Trophoblast cell (in vitro differentiated cells and primary cell): ENCODE measurements at regions not wholly inside any gene's neighbourhood (a gene's known extent, or its start where the extent isn't known, plus 50 kb on each side); places are given as distances from the start of the nearest gene placed in this dataset.

Source experiments
- DNase-seq, 2 donors: peaks; one replicate each; pipeline ENCODE4 v3.0.0-alpha.2; 2016
- H2AFZ ChIP-seq: 2 replicates; pipeline ENCODE4 v1.6.1; 2013; ENCODE audit warnings: low read length, moderate library complexity, mild to moderate bottlenecking; ENCODE audit not compliant: insufficient read depth, poor library complexity
- H2AK5ac ChIP-seq: 2 replicates; pipeline ENCODE4 v1.6.1; 2013; ENCODE audit warnings: mild to moderate bottlenecking, low read length
- H2BK120ac ChIP-seq: 2 replicates; pipeline ENCODE4 v1.6.1; 2013; ENCODE audit warnings: low read length, mild to moderate bottlenecking, moderate library complexity; ENCODE audit not compliant: insufficient read depth, poor library complexity
- H2BK12ac ChIP-seq: 2 replicates; pipeline ENCODE4 v1.6.1; 2013; ENCODE audit warnings: mild to moderate bottlenecking, low read length, moderate library complexity
- H2BK5ac ChIP-seq: 2 replicates; pipeline ENCODE4 v1.6.1; 2013; ENCODE audit warnings: low read length, low read depth, moderate library complexity, mild to moderate bottlenecking; ENCODE audit not compliant: poor library complexity
- H3K14ac ChIP-seq: 2 replicates; pipeline ENCODE4 v1.6.1; 2013; ENCODE audit warnings: mild to moderate bottlenecking, low read length
- H3K18ac ChIP-seq: 2 replicates; pipeline ENCODE4 v1.6.1; 2013; ENCODE audit warnings: mild to moderate bottlenecking, low read length
- H3K23ac ChIP-seq: 2 replicates; pipeline ENCODE4 v1.6.1; 2013; ENCODE audit warnings: low read length
- H3K27ac ChIP-seq: 2 replicates; pipeline ENCODE4 v1.5.1; 2013; ENCODE audit warnings: low read depth, mild to moderate bottlenecking, inconsistent platforms, low read length, moderate library complexity
- H3K27me3 ChIP-seq: 2 replicates; pipeline ENCODE4 v1.6.1; 2013; ENCODE audit warnings: inconsistent platforms, mild to moderate bottlenecking, low read length, moderate library complexity; ENCODE audit not compliant: insufficient read depth
- H3K36me3 ChIP-seq, 2 experiments: 1 replicate in 1 of 2; 2 replicates in 1 of 2; pipeline ENCODE4 v1.6.1; 2013; ENCODE audit warnings: low read length in 2 of 2, mild to moderate bottlenecking in 2 of 2, moderate library complexity in 1 of 2; ENCODE audit not compliant: insufficient read depth in 2 of 2, control insufficient read depth in 1 of 2
- H3K4ac ChIP-seq: 2 replicates; pipeline ENCODE4 v1.6.1; 2013; ENCODE audit warnings: low read depth, mild to moderate bottlenecking, low read length, moderate library complexity
- H3K4me1 ChIP-seq, 2 experiments: 1 replicate in 1 of 2; 2 replicates in 1 of 2; pipeline ENCODE4 v1.6.1; 2013; ENCODE audit warnings: low read length in 2 of 2, mild to moderate bottlenecking in 2 of 2, moderate library complexity in 1 of 2; ENCODE audit not compliant: insufficient read depth in 2 of 2, control insufficient read depth in 1 of 2
- H3K4me2 ChIP-seq: 2 replicates; pipeline ENCODE4 v1.6.1; 2013; ENCODE audit warnings: inconsistent platforms, mild to moderate bottlenecking, low read length, moderate library complexity
- H3K4me3 ChIP-seq: 2 replicates; pipeline ENCODE4 v1.5.1; 2013; ENCODE audit warnings: mild to moderate bottlenecking, low read depth, low read length, inconsistent platforms
- H3K79me1 ChIP-seq: one replicate; pipeline ENCODE4 v1.6.1; 2013; ENCODE audit warnings: low read length
- H3K79me2 ChIP-seq: 2 replicates; pipeline ENCODE4 v1.6.1; 2013; ENCODE audit warnings: low read length, mild to moderate bottlenecking; ENCODE audit not compliant: control insufficient read depth, insufficient read depth, poor library complexity
- H3K9ac ChIP-seq: 2 replicates; pipeline ENCODE4 v1.6.1; 2013; ENCODE audit warnings: mild to moderate bottlenecking, low read length
- H3K9me3 ChIP-seq: 2 replicates; pipeline ENCODE4 v1.6.1; 2013; ENCODE audit warnings: low read depth, mild to moderate bottlenecking, control low read depth, inconsistent platforms, low read length; ENCODE audit not compliant: insufficient read depth
- H4K12ac ChIP-seq: 2 replicates; pipeline ENCODE4 v1.6.1; 2013; ENCODE audit warnings: low read depth, mild to moderate bottlenecking, low read length, moderate library complexity
- H4K8ac ChIP-seq: 2 replicates; pipeline ENCODE4 v1.6.1; 2013; ENCODE audit warnings: low read depth, mild to moderate bottlenecking, low read length, moderate library complexity
- H4K91ac ChIP-seq: one replicate; pipeline ENCODE4 v1.6.1; 2013; ENCODE audit warnings: low read depth, mild to moderate bottlenecking, low read length, moderate library complexity
- WGBS: extraction: QIAGEN DNeasy Blood & Tissue Kit; methylation state at CpG from one replicate; pipeline ENCODE4 v1.1.7; 2013; ENCODE audit warnings: missing lambda C conversion rate; ENCODE audit not compliant: insufficient read length, insufficient coverage; ENCODE audit errors: extremely low coverage; 5-methylcytosine and 5-hydroxymethylcytosine counted together

- Histone ChIP-seq H3K9ac (no peak overlapping the region), H3K18ac (no peak overlapping the region), H2BK12ac (no peak overlapping the region), H3K4ac (no peak overlapping the region), H3K4me1 (no peaks in the 10 kb centered on the region), H2BK5ac (no peak overlapping the region), H3K4me2 (no peak overlapping the region), H3K27ac (no peak overlapping the region), H3K4me3 (no peak overlapping the region), H4K91ac (no peak overlapping the region), H3K14ac (no peak overlapping the region), H3K23ac (no peak overlapping the region), H3K36me3 (no peaks in the 10 kb centered on the region), H2AFZ (no peak overlapping the region), H4K12ac (no peak overlapping the region), H3K79me1 (no peaks in the 10 kb centered on the region), H3K27me3 (no peaks in the 10 kb centered on the region), H2BK120ac (no peak overlapping the region), H3K9me3 (peaks cover 2% of the 10 kb centered on the region), H4K8ac (no peak overlapping the region), H2AK5ac (no peak overlapping the region), H3K79me2 (no peaks in the 10 kb centered on the region)
- no CpG with 5 or more reads among the region's 6 CpGs for WGBS
- no peak for DNase-seq
Observed at GRCh38 chr5:4050203-4050602, 454.6 kb downstream of the IRX1 start.

DNA sequence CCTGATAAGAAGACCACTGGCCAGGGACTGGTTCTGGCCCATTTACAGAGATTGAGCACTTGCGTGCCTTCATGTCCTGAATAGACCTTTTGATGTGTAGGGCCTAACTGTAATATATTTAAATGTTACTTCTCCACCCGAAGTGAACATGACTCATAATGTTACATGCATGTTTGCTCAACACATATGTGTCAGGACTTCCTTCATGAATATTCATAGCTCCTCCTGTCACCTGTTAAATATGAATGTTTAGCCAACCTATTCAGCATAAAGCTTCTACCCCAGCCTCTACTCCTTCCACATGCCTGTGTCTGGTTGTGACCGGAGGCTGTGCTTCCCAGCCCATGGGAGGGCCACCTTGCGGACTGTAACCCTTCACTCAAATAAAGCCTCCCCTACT is 457.5 kb downstream of the IRX1 start:
- Histone ChIP-seq H3K36me3 (no peaks in the 10 kb centered on the region), H2AK5ac (no peak overlapping the region), H3K18ac (no peak overlapping the region), H2BK12ac (no peak overlapping the region), H3K4ac (no peak overlapping the region), H3K23ac (no peak overlapping the region), H3K79me1 (no peaks in the 10 kb centered on the region), H2BK120ac (no peak overlapping the region), H3K79me2 (no peaks in the 10 kb centered on the region), H2AFZ (no peak overlapping the region), H2BK5ac (no peak overlapping the region), H3K4me2 (no peak overlapping the region), H3K9me3 (peaks cover 2% of the 10 kb centered on the region), H4K12ac (no peak overlapping the region), H3K4me1 (no peaks in the 10 kb centered on the region), H3K27ac (no peak overlapping the region), H4K8ac (no peak overlapping the region), H3K4me3 (no peak overlapping the region), H4K91ac (no peak overlapping the region), H3K9ac (no peak overlapping the region), H3K14ac (no peak overlapping the region), H3K27me3 (no peaks in the 10 kb centered on the region)
- DNase-seq: no peak
- WGBS: no CpG with 5 or more reads among the region's 4 CpGs

GRCh38 chr5:4054092-4054491 is 458.5 kb downstream of the IRX1 start:
- Histone ChIP-seq H3K4me3 (no peak overlapping the region), H3K79me2 (no peaks in the 10 kb centered on the region), H3K79me1 (no peaks in the 10 kb centered on the region), H3K36me3 (no peaks in the 10 kb centered on the region), H2BK120ac (no peak overlapping the region), H3K27me3 (no peaks in the 10 kb centered on the region), H2BK12ac (no peak overlapping the region), H3K4me1 (no peaks in the 10 kb centered on the region), H4K91ac (no peak overlapping the region), H3K9ac (no peak overlapping the region), H2BK5ac (no peak overlapping the region), H3K9me3 (peaks cover 2% of the 10 kb centered on the region), H3K14ac (no peak overlapping the region), H3K4ac (no peak overlapping the region), H2AFZ (no peak overlapping the region), H3K4me2 (no peak overlapping the region), H4K8ac (no peak overlapping the region), H3K18ac (no peak overlapping the region), H3K23ac (no peak overlapping the region), H4K12ac (no peak overlapping the region), H3K27ac (no peak overlapping the region), H2AK5ac (no peak overlapping the region)
- no peak for DNase-seq
- WGBS: no CpG with 5 or more reads among the region's 1 CpG

DNA sequence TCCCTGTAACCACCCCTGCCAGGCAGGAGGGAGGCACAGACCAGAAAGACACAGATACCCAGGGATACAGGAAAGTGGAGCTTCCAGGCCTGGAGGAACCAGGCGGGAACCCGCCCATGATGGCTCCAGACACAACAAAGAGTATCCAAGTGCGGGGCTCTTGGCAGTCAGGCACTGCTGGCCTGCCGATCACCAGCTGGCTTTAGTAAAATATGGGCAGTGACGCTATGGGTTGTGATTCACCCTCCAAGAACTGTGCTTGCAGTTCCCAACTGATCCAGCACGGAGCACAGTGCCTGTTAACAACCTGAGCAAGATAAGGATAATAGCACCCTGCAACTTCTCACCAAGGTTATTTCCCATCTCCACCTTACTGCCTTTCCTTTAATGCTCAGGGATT is 463.3 kb downstream of the IRX1 start:
- no peak overlapping the region for H3K4me3 ChIP-seq

More for the DNA sequence above, 463.3 kb downstream of the IRX1 start:
- Histone ChIP-seq H2AFZ (no peak overlapping the region), H3K4me1 (no peaks in the 10 kb centered on the region), H2BK5ac (no peak overlapping the region), H3K36me3 (no peaks in the 10 kb centered on the region), H3K27ac (no peak overlapping the region), H4K91ac (no peak overlapping the region), H4K12ac (no peak overlapping the region), H2BK12ac (no peak overlapping the region), H3K9me3 (peaks cover under 1% of the 10 kb centered on the region), H3K27me3 (no peaks in the 10 kb centered on the region), H3K23ac (no peak overlapping the region), H3K4ac (no peak overlapping the region), H3K9ac (no peak overlapping the region), H2BK120ac (no peak overlapping the region), H3K4me2 (no peak overlapping the region), H3K18ac (no peak overlapping the region), H3K79me2 (no peaks in the 10 kb centered on the region), H4K8ac (no peak overlapping the region), H3K14ac (no peak overlapping the region), H2AK5ac (no peak overlapping the region), H3K79me1 (no peaks in the 10 kb centered on the region)
- no CpG with 5 or more reads among the region's 6 CpGs for WGBS
- peak; percentile 8 to 23 for DNase-seq
